ENCODE measurements at regions not wholly inside any gene's neighbourhood (a gene's known extent, or its start where the extent isn't known, plus 50 kb on each side); places are given as distances from the start of the nearest gene placed in this dataset.

DNA sequence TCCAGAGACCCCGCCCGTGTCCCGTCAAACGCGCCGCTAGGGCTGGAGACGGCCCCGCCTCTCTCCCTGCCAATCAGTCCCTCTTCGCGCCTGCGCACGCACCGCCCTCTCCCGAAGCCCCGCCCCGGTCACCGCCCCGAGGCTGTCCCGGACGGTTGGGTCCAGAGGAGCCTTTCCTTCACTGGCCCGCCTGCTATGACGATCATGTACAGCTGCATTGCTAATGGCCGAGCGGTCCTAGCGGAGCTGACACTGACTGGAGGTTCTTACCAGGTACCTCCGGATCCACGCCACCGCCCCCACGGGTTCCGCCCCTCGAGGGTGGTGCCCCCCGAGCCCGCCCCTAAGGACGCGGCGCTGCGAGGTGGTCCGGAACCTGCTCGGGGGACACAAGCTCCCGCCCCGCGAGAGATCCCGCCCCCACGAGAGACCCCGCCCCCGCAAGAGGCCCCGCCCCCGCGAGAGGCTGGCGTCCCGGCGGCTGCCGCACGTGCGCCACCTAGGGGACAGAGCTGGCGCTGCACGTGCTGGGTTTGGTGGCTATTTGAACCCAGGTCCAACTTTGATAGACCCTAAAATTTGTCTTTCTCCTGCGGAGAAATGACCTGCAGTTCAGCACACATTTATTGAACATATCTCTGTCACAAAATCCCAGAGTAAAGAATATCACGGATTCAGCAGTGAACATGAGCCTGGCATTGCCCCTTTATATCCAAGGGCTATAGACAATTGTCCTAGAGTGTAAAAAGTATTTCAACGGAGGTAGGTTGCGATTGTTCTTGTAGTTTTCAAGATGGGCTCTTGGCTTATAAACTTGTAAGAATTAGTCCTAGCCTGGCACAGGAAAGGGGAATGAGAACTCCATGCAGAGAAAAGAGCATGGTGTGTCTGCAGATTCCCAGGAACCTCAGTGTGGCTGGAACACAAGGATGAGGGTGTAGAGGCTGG lies 88.7 kb downstream of the HNRNPD start:
- Histone ChIP-seq H3K27me3 (ENCODE audit: control insufficient read depth, extremely low read depth, insufficient read depth, low read length) (no peaks in the 10 kb centered on the region), H3K9ac (ENCODE audit: control insufficient read depth, extremely low read depth, insufficient read depth, low read length) (no peak overlapping the region), H2AFZ (ENCODE audit: control insufficient read depth, low read length) (peak overlapping the region; percentile 80), H4K20me1 (ENCODE audit: control insufficient read depth, extremely low read depth, insufficient read depth, low read length) (no peaks in the 10 kb centered on the region), H3K27ac (ENCODE audit: control insufficient read depth, insufficient read depth, low read length) (no peak overlapping the region), H3K4me2 (ENCODE audit: control insufficient read depth, extremely low read depth, insufficient read depth, low read depth, low read length) (peak overlapping the region; percentile 88), H3K4me1 (ENCODE audit: control insufficient read depth, extremely low read depth, insufficient read depth, low read length) (no peaks in the 10 kb centered on the region), H3K9me3 (ENCODE audit: control insufficient read depth, low read depth, low read length) (no peaks in the 10 kb centered on the region), H3K36me3 (ENCODE audit: control insufficient read depth in 2 of 2, extremely low read depth in 1 of 2, insufficient read depth in 2 of 2, low read length in 2 of 2) (no peaks in the 10 kb centered on the region), H3K9me1 (ENCODE audit: control insufficient read depth, extremely low read depth, insufficient read depth, low read length) (no peaks in the 10 kb centered on the region), H3K79me2 (ENCODE audit: control insufficient read depth, insufficient read depth, low read length) (no peaks in the 10 kb centered on the region), H3K4me3 (ENCODE audit: control insufficient read depth in 2 of 3, extremely low read depth in 1 of 3, insufficient read depth in 2 of 3, low read depth in 1 of 3, low read length in 3 of 3) (peak overlapping the region; percentile 36 to 70 (median 67))
- dilution Hi-C loops (cut with MboI; ENCODE audit: extremely low pct_ligation_motif_present, low sequenced_read_pairs): no loop called here
- FAIRE-seq (peak; percentile 46), DNase-seq (ENCODE audit: low read depth, low spot score) (peak; percentile 86)
- TF ChIP-seq, protein P1, sequence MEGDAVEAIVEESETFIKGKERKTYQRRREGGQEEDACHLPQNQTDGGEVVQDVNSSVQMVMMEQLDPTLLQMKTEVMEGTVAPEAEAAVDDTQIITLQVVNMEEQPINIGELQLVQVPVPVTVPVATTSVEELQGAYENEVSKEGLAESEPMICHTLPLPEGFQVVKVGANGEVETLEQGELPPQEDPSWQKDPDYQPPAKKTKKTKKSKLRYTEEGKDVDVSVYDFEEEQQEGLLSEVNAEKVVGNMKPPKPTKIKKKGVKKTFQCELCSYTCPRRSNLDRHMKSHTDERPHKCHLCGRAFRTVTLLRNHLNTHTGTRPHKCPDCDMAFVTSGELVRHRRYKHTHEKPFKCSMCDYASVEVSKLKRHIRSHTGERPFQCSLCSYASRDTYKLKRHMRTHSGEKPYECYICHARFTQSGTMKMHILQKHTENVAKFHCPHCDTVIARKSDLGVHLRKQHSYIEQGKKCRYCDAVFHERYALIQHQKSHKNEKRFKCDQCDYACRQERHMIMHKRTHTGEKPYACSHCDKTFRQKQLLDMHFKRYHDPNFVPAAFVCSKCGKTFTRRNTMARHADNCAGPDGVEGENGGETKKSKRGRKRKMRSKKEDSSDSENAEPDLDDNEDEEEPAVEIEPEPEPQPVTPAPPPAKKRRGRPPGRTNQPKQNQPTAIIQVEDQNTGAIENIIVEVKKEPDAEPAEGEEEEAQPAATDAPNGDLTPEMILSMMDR (optimal IDR thresholded peaks at IDR 0.05 in 1 of 3, IDR thresholded peaks at IDR 0.05 in 1 of 3, conservative IDR thresholded peaks at IDR 0.05 in 1 of 3; ENCODE audit: extremely low read depth in 1 of 3, insufficient read depth in 2 of 3, low read length in 3 of 3): peak; percentile 66 to 86 (median 83)
- no peak for TF ChIP-seq EZH2 (IDR thresholded peaks at IDR 0.05; ENCODE audit: low read length)

DNA sequence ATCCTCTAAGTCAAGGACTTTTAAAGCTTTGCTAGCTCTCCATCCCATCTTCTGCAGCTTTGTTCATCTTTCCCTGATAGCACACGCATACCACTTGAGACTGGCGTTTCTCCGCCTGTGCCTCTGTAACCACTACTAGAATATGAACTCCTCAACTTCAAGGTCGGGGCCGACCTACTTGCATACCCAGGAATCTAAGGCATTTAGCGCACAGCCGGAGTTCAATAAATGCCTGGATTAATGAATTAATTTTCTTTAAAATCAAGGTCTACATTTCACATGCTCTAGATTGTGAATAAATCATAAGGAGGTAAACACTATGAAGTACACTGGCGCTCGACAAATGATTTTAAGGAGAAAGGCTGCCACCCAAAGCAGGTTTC lies 89.3 kb downstream of the HNRNPD start:
- H3K4me2 ChIP-seq (ENCODE audit: control insufficient read depth, extremely low read depth, insufficient read depth, low read depth, low read length): peak overlapping the region; percentile 88
- no peaks in the 10 kb centered on the region for H3K27me3 ChIP-seq (ENCODE audit: control insufficient read depth, extremely low read depth, insufficient read depth, low read length)
- no peak overlapping the region for H3K27ac ChIP-seq (ENCODE audit: control insufficient read depth, insufficient read depth, low read length)
- H3K4me1 ChIP-seq (ENCODE audit: control insufficient read depth, extremely low read depth, insufficient read depth, low read length): no peaks in the 10 kb centered on the region
- DNase-seq (ENCODE audit: low read depth, low spot score) (no peak), FAIRE-seq (no peak)
- peak overlapping the region; percentile 75 for H2AFZ ChIP-seq (ENCODE audit: control insufficient read depth, low read length)
- H3K9me1 ChIP-seq (ENCODE audit: control insufficient read depth, extremely low read depth, insufficient read depth, low read length): no peaks in the 10 kb centered on the region
- no peaks in the 10 kb centered on the region for H3K79me2 ChIP-seq (ENCODE audit: control insufficient read depth, insufficient read depth, low read length)
- peak overlapping the region; percentile 36 to 69 (median 67) for H3K4me3 ChIP-seq (ENCODE audit: control insufficient read depth in 2 of 3, extremely low read depth in 1 of 3, insufficient read depth in 2 of 3, low read depth in 1 of 3, low read length in 3 of 3)
- dilution Hi-C loops (cut with MboI; ENCODE audit: extremely low pct_ligation_motif_present, low sequenced_read_pairs): no loop called here
- H3K36me3 ChIP-seq (ENCODE audit: control insufficient read depth in 2 of 2, extremely low read depth in 1 of 2, insufficient read depth in 2 of 2, low read length in 2 of 2): no peaks in the 10 kb centered on the region
- TF ChIP-seq, protein P1 (optimal IDR thresholded peaks at IDR 0.05 in 1 of 3, IDR thresholded peaks at IDR 0.05 in 1 of 3, conservative IDR thresholded peaks at IDR 0.05 in 1 of 3; ENCODE audit: extremely low read depth in 1 of 3, insufficient read depth in 2 of 3, low read length in 3 of 3): no peak
- TF ChIP-seq EZH2 (IDR thresholded peaks at IDR 0.05; ENCODE audit: low read length): no peak
- H3K9ac ChIP-seq (ENCODE audit: control insufficient read depth, extremely low read depth, insufficient read depth, low read length): no peak overlapping the region
- H3K9me3 ChIP-seq (ENCODE audit: control insufficient read depth, low read depth, low read length): no peaks in the 10 kb centered on the region
- H4K20me1 ChIP-seq (ENCODE audit: control insufficient read depth, extremely low read depth, insufficient read depth, low read length): no peaks in the 10 kb centered on the region

All from keratinocyte (primary cell).